GM19035 (cell line): ENCODE measurements at regions not wholly inside any gene's neighbourhood (a gene's known extent, or its start where the extent isn't known, plus 50 kb on each side); places are given as distances from the start of the nearest gene placed in this dataset.

Experiments used
- ATAC-seq: cut with Tn5 transposase; IDR thresholded peaks from one replicate; pipeline ENCODE4 v1.9.1; 2021; ENCODE audit not compliant: unreplicated experiment

- ATAC-seq: no peak
These were observed 448.3 kb upstream of the SLIT2 start for GRCh38 chr4:19803406-19803805.

- ATAC-seq: no peak
These were observed 457.9 kb upstream of the SLIT2 start for GRCh38 chr4:19793831-19794230.

- no peak for ATAC-seq
These were observed 460.1 kb upstream of the SLIT2 start for GRCh38 chr4:19791422-19792123.

- ATAC-seq: no peak
These were observed 465.1 kb upstream of the SLIT2 start for GRCh38 chr4:19786616-19787015.

GRCh38 chr4:19783667-19784223 is 468.0 kb upstream of the SLIT2 start:
- ATAC-seq: no peak

GRCh38 chr4:19780871-19781270 is 470.8 kb upstream of the SLIT2 start:
- ATAC-seq: no peak

- no peak for ATAC-seq
These were observed 474.8 kb upstream of the SLIT2 start for GRCh38 chr4:19776929-19777328.

- no peak for ATAC-seq
These were observed 475.7 kb upstream of the SLIT2 start for GRCh38 chr4:19776021-19776459.

GRCh38 chr4:19774690-19775256 is 476.9 kb upstream of the SLIT2 start:
- no peak for ATAC-seq

- ATAC-seq: no peak
These were observed 479.1 kb upstream of the SLIT2 start for GRCh38 chr4:19772581-19772980.

GRCh38 chr4:19756661-19757060 is 495.0 kb upstream of the SLIT2 start:
- no peak for ATAC-seq

- ATAC-seq: no peak
These were observed 499.1 kb upstream of the SLIT2 start for GRCh38 chr4:19752599-19752998.

GRCh38 chr4:19748519-19749479 is 502.9 kb upstream of the SLIT2 start:
- no peak for ATAC-seq

- ATAC-seq: no peak
These were observed 505.3 kb upstream of the SLIT2 start for GRCh38 chr4:19746377-19746776.

GRCh38 chr4:19743115-19743638 is 508.5 kb upstream of the SLIT2 start:
- no peak for ATAC-seq

GRCh38 chr4:19739101-19739651 is 512.5 kb upstream of the SLIT2 start:
- no peak for ATAC-seq

GRCh38 chr4:19736968-19737756 is 514.5 kb upstream of the SLIT2 start:
- no peak for ATAC-seq

- ATAC-seq: no peak
These were observed 516.7 kb upstream of the SLIT2 start for GRCh38 chr4:19735012-19735411.

- ATAC-seq: no peak
These were observed 521.6 kb upstream of the SLIT2 start for GRCh38 chr4:19729886-19730651.
